Ovary (tissue), 3 donors: ENCODE measurements at regions not wholly inside any gene's neighbourhood (a gene's known extent, or its start where the extent isn't known, plus 50 kb on each side); places are given as distances from the start of the nearest gene placed in this dataset.

Source experiments
- CTCF ChIP-seq, 3 donors: fragments of 450-650 bp in 2 of 3; fragments of 200-600 bp in 1 of 3; IDR thresholded peaks; one replicate each; pipeline versions ENCODE4 v1.5.1 to v1.8.0; 2016 to 2022; ENCODE audit warnings: antibody characterized with exemption in 3 of 3, mild to moderate bottlenecking in 1 of 3
- EP300 ChIP-seq: sonication (generic); formaldehyde crosslinking; IDR thresholded peaks from one replicate; pipeline ENCODE4 v1.6.1; 2017; ENCODE audit warnings: antibody characterized with exemption
- POLR2A ChIP-seq: fragments of 450-650 bp; IDR thresholded peaks from one replicate; pipeline ENCODE4 v1.6.1; 2017; ENCODE audit warnings: antibody characterized with exemption, mild to moderate bottlenecking, moderate library complexity
- donor health status: DM: no; HTN: no; CAD: no.

DNA sequence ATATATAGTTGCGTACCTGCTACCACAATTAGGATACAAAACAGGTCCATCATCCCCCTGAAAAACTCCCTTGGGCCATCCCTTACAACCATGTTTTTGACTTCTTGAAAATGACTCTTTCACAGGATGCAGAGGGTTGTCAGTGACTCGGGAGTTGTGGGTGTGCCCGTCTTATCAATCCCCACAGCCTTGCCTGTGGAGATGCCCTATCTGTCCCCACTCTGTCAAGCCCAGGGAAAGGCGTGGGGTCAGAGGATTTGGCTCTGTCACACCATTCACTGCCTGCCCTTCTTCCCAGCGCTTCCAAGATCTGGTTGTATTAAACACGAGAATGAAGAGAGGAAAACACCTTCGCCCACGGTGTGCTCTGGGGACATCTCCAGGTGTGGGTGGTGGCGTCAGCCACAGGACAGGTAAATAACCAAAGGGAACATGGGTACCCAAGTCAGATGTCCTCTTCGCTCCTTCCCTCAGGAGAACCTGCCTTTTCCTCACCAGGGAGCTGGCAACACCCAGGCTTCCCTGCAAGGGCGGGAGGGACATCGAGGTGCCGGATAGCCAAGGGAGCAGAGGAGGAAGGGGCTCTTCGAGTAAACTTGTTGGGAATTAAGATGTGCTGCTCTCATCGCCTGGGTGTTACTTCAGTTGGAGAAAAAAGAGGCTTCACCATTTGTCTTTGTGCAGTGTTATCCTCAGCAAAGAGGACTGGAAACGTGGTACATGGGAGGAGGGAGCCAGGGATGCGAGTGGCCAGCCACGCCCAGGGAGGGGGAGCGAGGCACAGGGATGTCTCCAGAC is 100.3 kb downstream of the B3GNT2 start:
- TF ChIP-seq CTCF (IDR thresholded peaks at IDR 0.05), result no peak
- no peak for TF ChIP-seq POLR2A
- TF ChIP-seq EP300, result no peak
